ENCODE measurements at regions not wholly inside any gene's neighbourhood (a gene's known extent, or its start where the extent isn't known, plus 50 kb on each side); places are given as distances from the start of the nearest gene placed in this dataset.

GRCh38 chr12:16763901-16764300 lies 157.9 kb upstream of the LMO3 start:
- peaks cover 1% of the 10 kb centered on the region for H3K9me3 ChIP-seq (ENCODE audit: control insufficient read depth, low read length)
- no peak overlapping the region for H3K4me3 ChIP-seq (ENCODE audit: low read length in 2 of 2)
- intact Hi-C loops (cut with DNase I), result no loop called here
- no peaks in the 10 kb centered on the region for H3K36me3 ChIP-seq (ENCODE audit: control insufficient read depth in 1 of 2, insufficient read depth in 2 of 2, low read length in 1 of 2)
- DNase-seq, result no peak
- no peak overlapping the region for H3K27ac ChIP-seq (ENCODE audit: low read depth in 1 of 2, low read length in 2 of 2)
- H3K4me1 ChIP-seq (ENCODE audit: control insufficient read depth in 1 of 2, insufficient read depth in 2 of 2, low read length in 2 of 2), result no peaks in the 10 kb centered on the region
- ATAC-seq (ENCODE audit: low FRiP score), result no peak
- no peaks in the 10 kb centered on the region for H3K27me3 ChIP-seq (ENCODE audit: control insufficient read depth in 1 of 2, insufficient read depth in 2 of 2, low read length in 1 of 2)

- Histone ChIP-seq H3K27me3 (ENCODE audit: control insufficient read depth in 1 of 2, insufficient read depth in 2 of 2, low read length in 1 of 2) (no peaks in the 10 kb centered on the region), H3K36me3 (ENCODE audit: control insufficient read depth in 1 of 2, insufficient read depth in 2 of 2, low read length in 1 of 2) (no peaks in the 10 kb centered on the region), H3K4me1 (ENCODE audit: control insufficient read depth in 1 of 2, insufficient read depth in 2 of 2, low read length in 2 of 2) (no peaks in the 10 kb centered on the region), H3K9me3 (ENCODE audit: control insufficient read depth, low read length) (peaks cover 3% of the 10 kb centered on the region), H3K27ac (ENCODE audit: low read depth in 1 of 2, low read length in 2 of 2) (no peak overlapping the region), H3K4me3 (ENCODE audit: low read length in 2 of 2) (no peak overlapping the region)
- DNase-seq (no peak), ATAC-seq (ENCODE audit: low FRiP score) (no peak)
- 46% methylated on average over 8 of the region's 8 CpGs for WGBS, 2 donors
- intact Hi-C loops (cut with DNase I), result no loop called here
These were observed 151.0 kb upstream of the LMO3 start for GRCh38 chr12:16756833-16757555.

GRCh38 chr12:16730772-16731171 lies 124.8 kb upstream of the LMO3 start:
- intact Hi-C loops (cut with DNase I), result no loop called here
- no peak for DNase-seq
- Histone ChIP-seq H3K4me1 (ENCODE audit: control insufficient read depth in 1 of 2, insufficient read depth in 2 of 2, low read length in 2 of 2) (no peaks in the 10 kb centered on the region), H3K36me3 (ENCODE audit: control insufficient read depth in 1 of 2, insufficient read depth in 2 of 2, low read length in 1 of 2) (no peaks in the 10 kb centered on the region), H3K27me3 (ENCODE audit: control insufficient read depth in 1 of 2, insufficient read depth in 2 of 2, low read length in 1 of 2) (no peaks in the 10 kb centered on the region), H3K4me3 (ENCODE audit: low read length in 2 of 2) (no peak overlapping the region), H3K9me3 (ENCODE audit: control insufficient read depth, low read length) (no peaks in the 10 kb centered on the region), H3K27ac (ENCODE audit: low read depth in 1 of 2, low read length in 2 of 2) (no peak overlapping the region)
- WGBS, 2 donors, result 87 to 91% methylated on average over 4 of the region's 4 CpGs
- no peak for ATAC-seq (ENCODE audit: low FRiP score)

GRCh38 chr12:16726879-16727278 lies 120.9 kb upstream of the LMO3 start:
- Histone ChIP-seq H3K36me3 (ENCODE audit: control insufficient read depth in 1 of 2, insufficient read depth in 2 of 2, low read length in 1 of 2) (no peaks in the 10 kb centered on the region), H3K4me3 (ENCODE audit: low read length in 2 of 2) (no peak overlapping the region), H3K27ac (ENCODE audit: low read depth in 1 of 2, low read length in 2 of 2) (no peak overlapping the region), H3K27me3 (ENCODE audit: control insufficient read depth in 1 of 2, insufficient read depth in 2 of 2, low read length in 1 of 2) (no peaks in the 10 kb centered on the region), H3K9me3 (ENCODE audit: control insufficient read depth, low read length) (no peaks in the 10 kb centered on the region), H3K4me1 (ENCODE audit: control insufficient read depth in 1 of 2, insufficient read depth in 2 of 2, low read length in 2 of 2) (no peaks in the 10 kb centered on the region)
- WGBS, 2 donors, result 0 to 21% methylated on average over 1 of the region's 1 CpG
- ATAC-seq (ENCODE audit: low FRiP score) (no peak), DNase-seq (no peak)
- intact Hi-C loops (cut with DNase I), result no loop called here

GRCh38 chr12:16719713-16720416 lies 113.9 kb upstream of the LMO3 start:
- 20 to 33% methylated on average over 2 of the region's 2 CpGs for WGBS, 2 donors
- intact Hi-C loops (cut with DNase I), result no loop called here
- no peak overlapping the region for H3K4me3 ChIP-seq (ENCODE audit: low read length in 2 of 2)
- H3K9me3 ChIP-seq (ENCODE audit: control insufficient read depth, low read length), result no peaks in the 10 kb centered on the region
- ATAC-seq (ENCODE audit: low FRiP score) (no peak), DNase-seq (no peak)
- no peaks in the 10 kb centered on the region for H3K36me3 ChIP-seq (ENCODE audit: control insufficient read depth in 1 of 2, insufficient read depth in 2 of 2, low read length in 1 of 2)
- no peaks in the 10 kb centered on the region for H3K27me3 ChIP-seq (ENCODE audit: control insufficient read depth in 1 of 2, insufficient read depth in 2 of 2, low read length in 1 of 2)
- no peaks in the 10 kb centered on the region for H3K4me1 ChIP-seq (ENCODE audit: control insufficient read depth in 1 of 2, insufficient read depth in 2 of 2, low read length in 2 of 2)
- H3K27ac ChIP-seq (ENCODE audit: low read depth in 1 of 2, low read length in 2 of 2), result no peak overlapping the region

- Histone ChIP-seq H3K9me3 (ENCODE audit: control insufficient read depth, low read length) (no peaks in the 10 kb centered on the region), H3K4me1 (ENCODE audit: control insufficient read depth in 1 of 2, insufficient read depth in 2 of 2, low read length in 2 of 2) (no peaks in the 10 kb centered on the region), H3K36me3 (ENCODE audit: control insufficient read depth in 1 of 2, insufficient read depth in 2 of 2, low read length in 1 of 2) (no peaks in the 10 kb centered on the region), H3K4me3 (ENCODE audit: low read length in 2 of 2) (no peak overlapping the region), H3K27ac (ENCODE audit: low read depth in 1 of 2, low read length in 2 of 2) (no peak overlapping the region), H3K27me3 (ENCODE audit: control insufficient read depth in 1 of 2, insufficient read depth in 2 of 2, low read length in 1 of 2) (no peaks in the 10 kb centered on the region)
- ATAC-seq (ENCODE audit: low FRiP score) (no peak), DNase-seq (no peak)
- intact Hi-C loops (cut with DNase I), result no loop called here
- 70 to 72% methylated on average over 5 of the region's 5 CpGs for WGBS, 2 donors
These were observed 111.0 kb upstream of the LMO3 start for GRCh38 chr12:16716928-16717327.

- no peak for DNase-seq
- Histone ChIP-seq H3K27me3 (ENCODE audit: control insufficient read depth in 1 of 2, insufficient read depth in 2 of 2, low read length in 1 of 2) (no peaks in the 10 kb centered on the region), H3K4me1 (ENCODE audit: control insufficient read depth in 1 of 2, insufficient read depth in 2 of 2, low read length in 2 of 2) (no peaks in the 10 kb centered on the region), H3K9me3 (ENCODE audit: control insufficient read depth, low read length) (no peaks in the 10 kb centered on the region), H3K36me3 (ENCODE audit: control insufficient read depth in 1 of 2, insufficient read depth in 2 of 2, low read length in 1 of 2) (no peaks in the 10 kb centered on the region), H3K27ac (ENCODE audit: low read depth in 1 of 2, low read length in 2 of 2) (no peak overlapping the region), H3K4me3 (ENCODE audit: low read length in 2 of 2) (no peak overlapping the region)
- intact Hi-C loops (cut with DNase I), result no loop called here
- ATAC-seq (ENCODE audit: low FRiP score), result no peak
- WGBS, 2 donors, result 91 to 92% methylated on average over 3 of the region's 3 CpGs
These were observed 86.1 kb upstream of the LMO3 start for GRCh38 chr12:16692099-16692498.

GRCh38 chr12:16691624-16692023 lies 85.7 kb upstream of the LMO3 start:
- H3K4me1 ChIP-seq (ENCODE audit: control insufficient read depth in 1 of 2, insufficient read depth in 2 of 2, low read length in 2 of 2), result no peaks in the 10 kb centered on the region
- 81 to 84% methylated on average over 2 of the region's 2 CpGs for WGBS, 2 donors
- H3K27ac ChIP-seq (ENCODE audit: low read depth in 1 of 2, low read length in 2 of 2), result no peak overlapping the region
- ATAC-seq (ENCODE audit: low FRiP score) (no peak), DNase-seq (no peak)
- H3K4me3 ChIP-seq (ENCODE audit: low read length in 2 of 2), result no peak overlapping the region
- no peaks in the 10 kb centered on the region for H3K27me3 ChIP-seq (ENCODE audit: control insufficient read depth in 1 of 2, insufficient read depth in 2 of 2, low read length in 1 of 2)
- H3K9me3 ChIP-seq (ENCODE audit: control insufficient read depth, low read length), result no peaks in the 10 kb centered on the region
- H3K36me3 ChIP-seq (ENCODE audit: control insufficient read depth in 1 of 2, insufficient read depth in 2 of 2, low read length in 1 of 2), result no peaks in the 10 kb centered on the region
- intact Hi-C loops (cut with DNase I), result no loop called here

- intact Hi-C loops (cut with DNase I), result loop anchor here in 1 of 2 donors (10.0 kb wide), 1 partner anchor 303 kb away; no protein-coding TSS in a partner anchor
- H3K36me3 ChIP-seq (ENCODE audit: control insufficient read depth in 1 of 2, insufficient read depth in 2 of 2, low read length in 1 of 2), result no peaks in the 10 kb centered on the region
- H3K27ac ChIP-seq (ENCODE audit: low read depth in 1 of 2, low read length in 2 of 2), result no peak overlapping the region
- H3K27me3 ChIP-seq (ENCODE audit: control insufficient read depth in 1 of 2, insufficient read depth in 2 of 2, low read length in 1 of 2), result no peaks in the 10 kb centered on the region
- DNase-seq (no peak), ATAC-seq (ENCODE audit: low FRiP score) (no peak)
- no peaks in the 10 kb centered on the region for H3K9me3 ChIP-seq (ENCODE audit: control insufficient read depth, low read length)
- no peaks in the 10 kb centered on the region for H3K4me1 ChIP-seq (ENCODE audit: control insufficient read depth in 1 of 2, insufficient read depth in 2 of 2, low read length in 2 of 2)
- no peak overlapping the region for H3K4me3 ChIP-seq (ENCODE audit: low read length in 2 of 2)
- WGBS, 2 donors, result 85 to 87% methylated on average over 1 of the region's 1 CpG
These were observed 82.2 kb upstream of the LMO3 start for GRCh38 chr12:16688200-16688599.
